Loucy (cell line): ENCODE measurements at regions not wholly inside any gene's neighbourhood (a gene's known extent, or its start where the extent isn't known, plus 50 kb on each side); places are given as distances from the start of the nearest gene placed in this dataset.

ENCODE experiments used
- H2AFZ ChIP-seq: fragments of 200-600 bp; sonication (generic); 2 replicates; pipeline ENCODE4 v1.6.0; 2016; ENCODE audit warnings: antibody characterized with exemption, mild to moderate bottlenecking, low read length, moderate library complexity
- H3F3A ChIP-seq: fragments of 200-600 bp; 2 replicates; pipeline ENCODE4 v1.6.0; 2016; ENCODE audit warnings: antibody characterized with exemption, low read depth, mild to moderate bottlenecking
- H3K27me3 ChIP-seq: fragments of 200-600 bp; sonication (generic); 2 replicates; pipeline ENCODE4 v1.6.1; 2014; ENCODE audit warnings: low read length, mild to moderate bottlenecking; ENCODE audit not compliant: insufficient read depth, poor library complexity, severe bottlenecking
- H3K36me3 ChIP-seq: fragments of 200-600 bp; sonication (generic); 2 replicates; pipeline ENCODE4 v1.6.1; 2016; ENCODE audit warnings: low read length; ENCODE audit not compliant: insufficient read depth
- H3K4me1 ChIP-seq: fragments of 200-600 bp; sonication (generic); 2 replicates; pipeline ENCODE4 v1.5.1; 2014; ENCODE audit warnings: low read length, mild to moderate bottlenecking; ENCODE audit not compliant: insufficient read depth, poor library complexity, severe bottlenecking
- H3K4me2 ChIP-seq: fragments of 200-600 bp; sonication (generic); 2 replicates; pipeline ENCODE4 v1.6.0; 2014; ENCODE audit warnings: antibody characterized with exemption, low read length, low read depth, mild to moderate bottlenecking; ENCODE audit not compliant: poor library complexity, severe bottlenecking
- H3K4me3 ChIP-seq: fragments of 200-600 bp; sonication (generic); 2 replicates; pipeline ENCODE4 v1.5.1; 2014; ENCODE audit warnings: low read length, mild to moderate bottlenecking, mixed read lengths; ENCODE audit not compliant: poor library complexity, severe bottlenecking
- H3K79me2 ChIP-seq: fragments of 200-600 bp; sonication (generic); 2 replicates; pipeline ENCODE4 v1.6.1; 2014; ENCODE audit warnings: low read length; ENCODE audit not compliant: insufficient read depth
- H3K9ac ChIP-seq: fragments of 200-600 bp; sonication (generic); 2 replicates; pipeline ENCODE4 v1.6.0; 2014; ENCODE audit warnings: mild to moderate bottlenecking, low read depth, low read length, moderate library complexity; ENCODE audit not compliant: poor library complexity, severe bottlenecking
- H3K9me2 ChIP-seq: fragments of 200-600 bp; sonication (generic); replicated peaks from 2 replicates; pipeline ENCODE4 v1.6.1; 2016; ENCODE audit warnings: low read depth, low read length, mixed read lengths
- H3K9me3 ChIP-seq: fragments of 200-600 bp; sonication (generic); 2 replicates; pipeline ENCODE4 v1.6.1; 2014; ENCODE audit warnings: mild to moderate bottlenecking, antibody characterized with exemption, low read length, low read depth; ENCODE audit not compliant: insufficient read depth
- H4K20me1 ChIP-seq: fragments of 200-600 bp; sonication (generic); 2 replicates; pipeline ENCODE4 v1.6.0; 2014; ENCODE audit warnings: antibody characterized with exemption, low read length, mild to moderate bottlenecking; ENCODE audit not compliant: insufficient read depth, poor library complexity, severe bottlenecking
- CTCF ChIP-seq: fragments of 200-600 bp; sonication (generic); conservative IDR thresholded peaks from 2 replicates; pipeline ENCODE4 v1.5.1; 2014; ENCODE audit warnings: mild to moderate bottlenecking, antibody characterized with exemption, low read length
- EZH2phosphoT487 ChIP-seq: fragments of 200-600 bp; IDR thresholded peaks from 2 replicates; pipeline ENCODE4 v1.6.1; 2018; ENCODE audit warnings: antibody characterized with exemption, mild to moderate bottlenecking, moderate library complexity, borderline replicate concordance

GRCh38 chr7:41899823-41900433, 197.0 kb upstream of the INHBA start:
- no peak overlapping the region for H2AFZ ChIP-seq
- peaks cover 2% of the 10 kb centered on the region for H3K27me3 ChIP-seq
- H3K4me1 ChIP-seq = no peaks in the 10 kb centered on the region
- no peaks in the 10 kb centered on the region for H3F3A ChIP-seq
- H3K36me3 ChIP-seq = no peaks in the 10 kb centered on the region
- H3K9me2 ChIP-seq = no peaks in the 10 kb centered on the region
- TF ChIP-seq CTCF (no peak), EZH2phosphoT487 (no peak)
- H3K79me2 ChIP-seq = no peaks in the 10 kb centered on the region
- H4K20me1 ChIP-seq = no peaks in the 10 kb centered on the region
- H3K4me3 ChIP-seq = no peak overlapping the region
- H3K4me2 ChIP-seq = no peak overlapping the region
- no peak overlapping the region for H3K9ac ChIP-seq
- 0 out of 2 replicates have a peak, but pooled peaks cover 2% of the 10 kb centered on the region for H3K9me3 ChIP-seq

- Histone ChIP-seq H3K4me2 (no peak overlapping the region), H3F3A (no peaks in the 10 kb centered on the region), H3K9me3 (no peaks in the 10 kb centered on the region), H3K27me3 (no peaks in the 10 kb centered on the region), H3K9me2 (no peaks in the 10 kb centered on the region), H3K9ac (no peak overlapping the region), H4K20me1 (no peaks in the 10 kb centered on the region), H3K4me3 (no peak overlapping the region), H3K36me3 (no peaks in the 10 kb centered on the region), H3K4me1 (no peaks in the 10 kb centered on the region), H3K79me2 (no peaks in the 10 kb centered on the region), H2AFZ (no peak overlapping the region)
- no peak for TF ChIP-seq CTCF
Measured at GRCh38 chr7:41893656-41894055, 190.8 kb upstream of the INHBA start.

- H3K9me2 ChIP-seq = no peaks in the 10 kb centered on the region
- H2AFZ ChIP-seq = peak overlapping the region; percentile 63
- H3K79me2 ChIP-seq = no peaks in the 10 kb centered on the region
- H3K4me2 ChIP-seq = no peak overlapping the region
- H3F3A ChIP-seq = no peaks in the 10 kb centered on the region
- H3K4me1 ChIP-seq = no peaks in the 10 kb centered on the region
- no peaks in the 10 kb centered on the region for H3K9me3 ChIP-seq
- H3K27me3 ChIP-seq = no peaks in the 10 kb centered on the region
- H3K9ac ChIP-seq = no peak overlapping the region
- no peaks in the 10 kb centered on the region for H3K36me3 ChIP-seq
- H3K4me3 ChIP-seq = no peak overlapping the region
- TF ChIP-seq CTCF (peak; percentile 70), EZH2phosphoT487 (no peak)
- no peaks in the 10 kb centered on the region for H4K20me1 ChIP-seq
Measured at GRCh38 chr7:41892356-41893100, 189.6 kb upstream of the INHBA start.
